HCT116 (cell line): ENCODE measurements at regions not wholly inside any gene's neighbourhood (a gene's known extent, or its start where the extent isn't known, plus 50 kb on each side); places are given as distances from the start of the nearest gene placed in this dataset.

ENCODE experiments used
- ATAC-seq: fragments of 200-7000 bp; cut with Tn5 transposase; 2 replicates; pipeline ENCODE4 v1.9.1; 2020; ENCODE audit warnings: mild to moderate bottlenecking, moderate library complexity
- BruUV-seq: library from RNA; stranded (reverse); fragments of 400-500 nt; replicated peaks from 2 replicates; lab custom pipeline; 2021; lab: Mats Ljungman, UMichigan
- CTCF ChIA-PET: fragments of 300-600 bp; sonication (Branson Sonifier 250); formaldehyde crosslinking; loops from one replicate; lab custom pipeline; 2021; ENCODE audit warnings: antibody characterized with exemption; lab: Charles Lee
- POLR2A ChIA-PET: fragments of 300-600, 350-600 bp; sonication (Branson Sonifier 250); formaldehyde crosslinking; loops from one replicate; lab custom pipeline; 2021; ENCODE audit warnings: antibody characterized with exemption; lab: Charles Lee
- RAD21 ChIA-PET, 2 experiments: fragments of 300-600 bp; sonication (Branson Sonifier 250); formaldehyde crosslinking; loops; one replicate each; lab custom pipeline; 2023; ENCODE audit warnings: low total read pairs in 2 of 2; ENCODE audit not compliant: uncharacterized antibody in 2 of 2, unreplicated experiment in 2 of 2, low non-redundant PET in 1 of 2; lab: Charles Lee
- DNase-seq: peaks from one replicate; pipeline ENCODE4 v3.0.0-alpha.2; 2010; ENCODE audit warnings: low read depth, low spot score
- H2AFZ ChIP-seq: fragments of 200-600 bp; shearing (Covaris generic), sonication (generic); 2 replicates; pipeline ENCODE4 v1.6.1; 2017; ENCODE audit warnings: low read depth, mixed run types, mixed read lengths, antibody characterized with exemption, low read length; ENCODE audit not compliant: poor library complexity, severe bottlenecking
- H3K27ac ChIP-seq: 2 replicates; pipeline ENCODE4 v1.5.1; 2012; ENCODE audit warnings: low read depth, low read length
- H3K27me3 ChIP-seq: fragments of 200-600 bp; sonication (generic); 2 replicates; pipeline ENCODE4 v1.6.1; 2016; ENCODE audit warnings: mixed run types, low read length, mixed read lengths; ENCODE audit not compliant: insufficient read depth
- H3K36me3 ChIP-seq, 2 experiments: fragments of 200-500 bp in 1 of 2; fragments of 200-600 bp in 1 of 2; sonication (Bioruptor generic) in 1 of 2; sonication (generic) in 1 of 2; 2 replicates each; pipeline versions ENCODE4 v1.5.1 to v1.6.1; 2014 to 2016; ENCODE audit warnings: low read length in 2 of 2, inconsistent platforms in 1 of 2, mixed read lengths in 1 of 2, mixed run types in 1 of 2; ENCODE audit not compliant: insufficient read depth in 2 of 2, control insufficient read depth in 1 of 2
- H3K4me1 ChIP-seq, 2 experiments: fragments of 200-600 bp in 1 of 2; sonication (generic) in 1 of 2; 2 replicates each; pipeline versions ENCODE4 v1.5.1 to v1.6.1; 2012 to 2017; ENCODE audit warnings: low read length in 2 of 2, inconsistent platforms in 1 of 2, mild to moderate bottlenecking in 1 of 2, mixed read lengths in 1 of 2, mixed run types in 1 of 2, moderate library complexity in 1 of 2; ENCODE audit not compliant: insufficient read depth in 2 of 2, control insufficient read depth in 1 of 2
- H3K4me2 ChIP-seq: fragments of 200-600 bp; sonication (generic); 2 replicates; pipeline ENCODE4 v1.6.1; 2017; ENCODE audit warnings: mixed run types, low read length, mixed read lengths
- H3K4me3 ChIP-seq, 2 experiments: fragments of 200-600 bp in 1 of 2; sonication (generic) in 1 of 2; replicated peaks in 1 of 2; 2 replicates each; pipeline ENCODE4 v1.5.1; 2011 to 2016; ENCODE audit warnings: low read length in 2 of 2, control low read depth in 1 of 2, low read depth in 1 of 2, mild to moderate bottlenecking in 1 of 2, mixed read lengths in 1 of 2, mixed run types in 1 of 2
- H3K79me2 ChIP-seq: fragments of 200-600 bp; sonication (generic); 2 replicates; pipeline ENCODE4 v1.6.1; 2017; ENCODE audit warnings: mild to moderate bottlenecking, mixed run types, low read length, moderate library complexity, mixed read lengths; ENCODE audit not compliant: insufficient read depth
- H3K9ac ChIP-seq: fragments of 200-600 bp; sonication (generic); 2 replicates; pipeline ENCODE4 v1.6.1; 2016; ENCODE audit warnings: low read length, mixed read lengths
- H3K9me2 ChIP-seq: fragments of 200-600 bp; sonication (generic), shearing (Covaris generic); 2 replicates; pipeline ENCODE4 v1.6.1; 2017; ENCODE audit warnings: mixed run types, mild to moderate bottlenecking, moderate library complexity; ENCODE audit not compliant: insufficient read depth
- H3K9me3 ChIP-seq, 2 experiments: fragments of 200-500 bp in 1 of 2; fragments of 200-600 bp in 1 of 2; sonication (Bioruptor generic) in 1 of 2; sonication (generic) in 1 of 2; 2 replicates each; pipeline ENCODE4 v1.6.1; 2014 to 2017; ENCODE audit warnings: low read length in 2 of 2, mixed read lengths in 2 of 2, inconsistent platforms in 1 of 2, low read depth in 1 of 2, mild to moderate bottlenecking in 1 of 2, mixed run types in 1 of 2, moderate library complexity in 1 of 2; ENCODE audit not compliant: control insufficient read depth in 1 of 2, insufficient read depth in 1 of 2
- H4K20me1 ChIP-seq: fragments of 200-600 bp; sonication (generic), shearing (Covaris generic); 2 replicates; pipeline ENCODE4 v1.6.1; 2017; ENCODE audit warnings: mixed run types, mild to moderate bottlenecking, moderate library complexity; ENCODE audit not compliant: insufficient read depth
- CTCF ChIP-seq, 3 experiments: fragments of 200-600 bp in 1 of 3; sonication (generic) in 1 of 3; IDR thresholded peaks in 2 of 3; conservative IDR thresholded peaks in 1 of 3; 2 replicates each; pipeline ENCODE4 v1.5.1; 2012 to 2017; ENCODE audit warnings: low read depth in 2 of 3, low read length in 2 of 3, antibody characterized with exemption in 1 of 3, borderline replicate concordance in 1 of 3, control low read depth in 1 of 3, mild to moderate bottlenecking in 1 of 3, mixed read lengths in 1 of 3, mixed run types in 1 of 3, moderate library complexity in 1 of 3; ENCODE audit not compliant: insufficient read depth in 1 of 3
- ELF1 ChIP-seq: IDR thresholded peaks from 2 replicates; pipeline ENCODE4 v1.6.1; 2012; ENCODE audit warnings: low read depth, borderline replicate concordance
- EZH2phosphoT487 ChIP-seq: fragments of 200-600 bp; IDR thresholded peaks from 2 replicates; pipeline ENCODE4 v1.6.1; 2018; ENCODE audit warnings: antibody characterized with exemption, borderline replicate concordance
- FOSL1 ChIP-seq: IDR thresholded peaks from 2 replicates; pipeline ENCODE4 v1.6.1; 2012; ENCODE audit warnings: low read depth
- POLR2A ChIP-seq: IDR thresholded peaks from 2 replicates; pipeline ENCODE4 v1.7.0; 2011; ENCODE audit warnings: borderline replicate concordance; ENCODE audit not compliant: insufficient read depth, insufficient read length; ENCODE audit errors: extremely low read depth
- RAD21 ChIP-seq: IDR thresholded peaks from 2 replicates; pipeline ENCODE4 v1.6.1; 2012; ENCODE audit warnings: low read depth, mild to moderate bottlenecking
- ZNF274 ChIP-seq: fragments of 200-500 bp; sonication (Bioruptor generic); IDR thresholded peaks from 2 replicates; pipeline ENCODE4 v1.6.1; 2014; ENCODE audit warnings: mild to moderate bottlenecking, low read depth, low read length, inconsistent platforms
- intact Hi-C: fragments of 100-400 bp; cut with micrococcal nuclease; formaldehyde crosslinking; loops from 2 replicates; pipeline ENCODE4 v1.10.0; 2022

GRCh38 chr2:45119038-45119437 is 109.8 kb upstream of the SIX2 start:
- Histone ChIP-seq H3K27me3 (no peaks in the 10 kb centered on the region), H3K4me2 (no peak overlapping the region), H3K36me3 (no peaks in the 10 kb centered on the region), H3K4me1 (peaks cover 0 to 4% of the 10 kb centered on the region in 2 experiments; a peak in 2 of 4 replicates), H3K27ac (no peak overlapping the region), H3K9ac (no peak overlapping the region), H3K79me2 (no peaks in the 10 kb centered on the region), H3K9me2 (no peaks in the 10 kb centered on the region), H2AFZ (no peak overlapping the region), H4K20me1 (no peaks in the 10 kb centered on the region), H3K4me3 (no peak overlapping the region), H3K9me3 (no peaks in the 10 kb centered on the region)
- ATAC-seq (no peak), DNase-seq (no peak)
- POLR2A ChIA-PET: no interaction called here
- intact Hi-C loops: no loop called here
- RAD21 ChIA-PET: no interaction called here
- no peak for TF ChIP-seq EZH2phosphoT487
- no peak for TF ChIP-seq RAD21
- TF ChIP-seq CTCF (IDR thresholded peaks at IDR 0.05 in 2 of 3, conservative IDR thresholded peaks at IDR 0.05 in 1 of 3; ENCODE audit: borderline replicate concordance in 1 of 3, insufficient read depth in 1 of 3, low read depth in 2 of 3, low read length in 2 of 3): no peak
- no peak for TF ChIP-seq ELF1
- TF ChIP-seq POLR2A: no peak
- CTCF ChIA-PET: no interaction called here
- no TSS peak for BruUV-seq

- CTCF ChIA-PET: no interaction called here
- no TSS peak for BruUV-seq
- RAD21 ChIA-PET: no interaction called here
- TF ChIP-seq FOSL1 (no peak), RAD21 (no peak), ZNF274 (no peak)
- no peaks in the 10 kb centered on the region for H3K36me3 ChIP-seq
- intact Hi-C loops: no loop called here
- no peaks in the 10 kb centered on the region for H3K79me2 ChIP-seq
- no peak overlapping the region for H3K4me2 ChIP-seq
- H3K27me3 ChIP-seq: no peaks in the 10 kb centered on the region
- no peaks in the 10 kb centered on the region for H3K9me3 ChIP-seq
- H3K27ac ChIP-seq: no peak overlapping the region
- H3K9ac ChIP-seq: no peak overlapping the region
- H2AFZ ChIP-seq: no peak overlapping the region
- POLR2A ChIA-PET: no interaction called here
- DNase-seq (no peak), ATAC-seq (no peak)
- no peaks in the 10 kb centered on the region for H3K9me2 ChIP-seq
- H3K4me1 ChIP-seq: peaks cover 0 to 4% of the 10 kb centered on the region in 2 experiments; a peak in 2 of 4 replicates
- H4K20me1 ChIP-seq: no peaks in the 10 kb centered on the region
- no peak overlapping the region for H3K4me3 ChIP-seq
Measured at GRCh38 chr2:45117383-45117782, 108.1 kb upstream of the SIX2 start.
